K562 (cell line): ENCODE measurements at regions not wholly inside any gene's neighbourhood (a gene's known extent, or its start where the extent isn't known, plus 50 kb on each side); places are given as distances from the start of the nearest gene placed in this dataset.
"Not testable (repeated sequence)": the region's sequence is repeated elsewhere in the genome, so short reads cannot be mapped to it uniquely, and the experiment has no call there.

ENCODE experiments used
- ATAC-seq: fragments of 200-7000 bp; cut with Tn5 transposase; 3 replicates; pipeline ENCODE4 v1.9.1; 2020; ENCODE audit warnings: moderate library complexity
- BruUV-seq: library from RNA; stranded (reverse); fragments of 400-500 nt; replicated peaks from 2 replicates; lab custom pipeline; 2021; lab: Mats Ljungman, UMichigan
- CTCF ChIA-PET: fragments of 300-600 bp; formaldehyde crosslinking; extraction: SDS; loops from one replicate; lab custom pipeline; 2021; ENCODE audit warnings: low intra/inter-chr PET ratio; lab: Yijun Ruan, JAX
- POLR2A ChIA-PET: fragments of 300-600, 350-650 bp; sonication (Branson Sonifier 250); formaldehyde crosslinking; extraction: SDS; loops from one replicate; lab custom pipeline; 2021; ENCODE audit warnings: antibody characterized with exemption, inconsistent platforms; lab: Yijun Ruan, JAX
- DNase-seq, 4 experiments: peaks; one replicate each; pipeline versions ENCODE4 v3.0.0 to v3.0.0-alpha.2; 2011 to 2018; ENCODE audit warnings: low spot score in 3 of 4, mixed read lengths in 3 of 4; ENCODE audit errors: extremely low read depth in 1 of 4
- FAIRE-seq: peaks from 2 replicates; lab custom pipeline; 2011; peaks lifted over from hg19 to GRCh38; lab: Jason Lieb, UNC
- H2AFZ ChIP-seq: 2 replicates; pipeline ENCODE4 v1.6.0; 2011; ENCODE audit warnings: low read depth, low read length, control low read depth, inconsistent platforms
- H3K27ac ChIP-seq: fragments of 200-600 bp; 3 replicates; pipeline ENCODE4 v1.8.0; 2011; ENCODE audit warnings: low read depth, mild to moderate bottlenecking, control low read depth, inconsistent platforms, low read length, moderate library complexity, mixed read lengths; ENCODE audit errors: extremely low read depth
- H3K27me3 ChIP-seq, 2 experiments: fragments of 300-600 bp in 1 of 2; 2 replicates in 1 of 2; 3 replicates in 1 of 2; pipeline versions ENCODE4 v1.6.0 to v1.8.0; 2011; ENCODE audit warnings: inconsistent platforms in 2 of 2, low read length in 2 of 2, mild to moderate bottlenecking in 1 of 2, mixed read lengths in 1 of 2, moderate library complexity in 1 of 2; ENCODE audit not compliant: control insufficient read depth in 2 of 2, insufficient read depth in 2 of 2
- H3K36me3 ChIP-seq: fragments of 300-600 bp; 3 replicates; pipeline ENCODE4 v1.8.0; 2011; ENCODE audit warnings: mild to moderate bottlenecking, low read length, inconsistent platforms; ENCODE audit not compliant: control insufficient read depth, insufficient read depth
- H3K4me1 ChIP-seq, 2 experiments: fragments of 200-600 bp in 1 of 2; replicated peaks in 1 of 2; 2 replicates in 1 of 2; 3 replicates in 1 of 2; pipeline versions ENCODE4 v1.5.1 to v1.8.0; 2011; ENCODE audit warnings: inconsistent platforms in 2 of 2, low read length in 2 of 2, mild to moderate bottlenecking in 1 of 2, mixed read lengths in 1 of 2, moderate library complexity in 1 of 2; ENCODE audit not compliant: control insufficient read depth in 2 of 2, insufficient read depth in 2 of 2
- H3K4me2 ChIP-seq: 2 replicates; pipeline ENCODE4 v1.6.1; 2011; ENCODE audit warnings: low read length, control low read depth, inconsistent platforms, mixed read lengths; ENCODE audit not compliant: insufficient read depth
- H3K4me3 ChIP-seq: fragments of 200-600 bp; sonication (generic), shearing (Covaris generic); 2 replicates; pipeline ENCODE4 v1.5.1; 2016; ENCODE audit warnings: control low read depth, inconsistent platforms
- H3K79me2 ChIP-seq: fragments of 200-600 bp; 3 replicates; pipeline ENCODE4 v1.8.0; 2011; ENCODE audit warnings: low read length, inconsistent platforms; ENCODE audit not compliant: control insufficient read depth, insufficient read depth
- H3K9ac ChIP-seq, 2 experiments: 2 replicates each; pipeline versions ENCODE4 v1.6.0 to v1.6.1; 2011; ENCODE audit warnings: low read depth in 2 of 2, low read length in 2 of 2, control low read depth in 1 of 2, inconsistent platforms in 1 of 2, mild to moderate bottlenecking in 1 of 2, mixed read lengths in 1 of 2; ENCODE audit not compliant: insufficient read depth in 1 of 2
- H3K9me1 ChIP-seq: one replicate; pipeline ENCODE4 v1.6.0; 2011; ENCODE audit warnings: inconsistent platforms, mild to moderate bottlenecking, low read length, moderate library complexity; ENCODE audit not compliant: control insufficient read depth, insufficient read depth
- H3K9me3 ChIP-seq: replicated peaks from 2 replicates; pipeline ENCODE4 v1.5.1; 2011; ENCODE audit warnings: low read depth, low read length, inconsistent platforms; ENCODE audit not compliant: control insufficient read depth, insufficient read depth
- H4K20me1 ChIP-seq: replicated peaks from 2 replicates; pipeline ENCODE4 v1.6.1; 2011; ENCODE audit warnings: low read length, inconsistent platforms, mixed read lengths; ENCODE audit not compliant: control insufficient read depth, insufficient read depth
- WGBS: fragments of 100-300 bp; shearing (Covaris generic); methylation state at CpG from one replicate; pipeline ENCODE4 v1.1.6; 2016; ENCODE audit warnings: low coverage, mixed read lengths; ENCODE audit not compliant: insufficient coverage; ENCODE audit errors: missing lambda C conversion rate; 5-methylcytosine and 5-hydroxymethylcytosine counted together
- in situ Hi-C: fragments of 300-500 bp; cut with MboI; formaldehyde crosslinking; loops from 4 replicates; pipeline ENCODE4 v1.15.0; 2018; ENCODE audit warnings: inconsistent platforms, mixed read lengths
- intact Hi-C: fragments of 100-400 bp; cut with micrococcal nuclease; formaldehyde crosslinking; loops from 2 replicates; pipeline ENCODE4 v1.14.2; 2022

GRCh38 chr21:8251701-8252100 lies 2269.7 kb upstream of the TPTE start:
- H3K9ac ChIP-seq, FAIRE-seq, CTCF ChIA-PET, DNase-seq, H3K4me2 ChIP-seq, BruUV-seq, H3K4me3 ChIP-seq, H3K9me1 ChIP-seq, in situ Hi-C loops, intact Hi-C loops, H3K27me3 ChIP-seq, ATAC-seq, POLR2A ChIA-PET, H3K36me3 ChIP-seq, H4K20me1 ChIP-seq, H3K9me3 ChIP-seq, H2AFZ ChIP-seq, H3K27ac ChIP-seq, H3K79me2 ChIP-seq, H3K4me1 ChIP-seq: not testable (repeated sequence)
- WGBS = no CpG with 5 or more reads among the region's 64 CpGs

DNA sequence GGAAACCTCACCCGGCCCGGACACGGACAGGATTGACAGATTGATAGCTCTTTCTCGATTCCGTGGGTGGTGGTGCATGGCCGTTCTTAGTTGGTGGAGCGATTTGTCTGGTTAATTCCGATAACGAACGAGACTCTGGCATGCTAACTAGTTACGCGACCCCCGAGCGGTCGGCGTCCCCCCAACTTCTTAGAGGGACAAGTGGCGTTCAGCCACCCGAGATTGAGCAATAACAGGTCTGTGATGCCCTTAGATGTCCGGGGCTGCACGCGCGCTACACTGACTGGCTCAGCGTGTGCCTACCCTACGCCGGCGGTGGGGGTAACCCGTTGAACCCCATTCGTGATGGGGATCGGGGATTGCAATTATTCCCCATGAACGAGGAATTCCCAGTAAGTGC lies 2266.3 kb upstream of the TPTE start:
- BruUV-seq, CTCF ChIA-PET: not testable (repeated sequence)

DNA sequence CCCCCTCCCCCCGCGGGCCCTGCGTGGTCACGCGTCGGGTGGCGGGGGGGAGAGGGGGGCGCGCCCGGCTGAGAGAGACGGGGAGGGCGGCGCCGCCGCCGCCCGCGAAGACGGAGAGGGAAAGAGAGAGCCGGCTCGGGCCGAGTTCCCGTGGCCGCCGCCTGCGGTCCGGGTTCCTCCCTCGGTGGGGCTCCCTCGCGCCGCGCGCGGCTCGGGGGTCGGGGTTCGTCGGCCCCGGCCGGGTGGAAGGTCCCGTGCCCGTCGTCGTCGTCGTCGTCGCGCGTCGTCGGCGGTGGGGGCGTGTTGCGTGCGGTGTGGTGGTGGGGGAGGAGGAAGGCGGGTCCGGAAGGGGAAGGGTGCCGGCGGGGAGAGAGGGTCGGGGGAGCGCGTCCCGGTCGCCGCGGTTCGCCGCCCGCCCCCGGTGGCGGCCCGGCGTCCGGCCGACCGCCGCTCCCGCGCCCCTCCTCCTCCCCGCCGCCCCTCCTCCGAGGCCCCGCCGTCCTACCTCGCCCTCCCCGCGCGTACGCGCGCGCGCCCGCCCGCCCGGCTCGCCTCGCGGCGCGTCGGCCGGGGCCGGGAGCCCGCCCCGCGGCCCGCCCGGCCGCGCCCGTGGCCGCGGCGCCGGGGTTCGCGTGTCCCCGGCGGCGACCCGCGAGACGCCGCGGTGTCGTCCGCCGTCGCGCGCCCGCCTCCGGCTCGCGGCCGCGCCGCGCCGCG lies 2264.1 kb upstream of the TPTE start:
- FAIRE-seq, H3K9me3 ChIP-seq, H3K4me1 ChIP-seq, H3K9me1 ChIP-seq, intact Hi-C loops, CTCF ChIA-PET, in situ Hi-C loops, H3K79me2 ChIP-seq, H3K4me2 ChIP-seq, POLR2A ChIA-PET, H3K27ac ChIP-seq, H3K9ac ChIP-seq, BruUV-seq, H4K20me1 ChIP-seq, H3K27me3 ChIP-seq, H3K4me3 ChIP-seq, H3K36me3 ChIP-seq, H2AFZ ChIP-seq, ATAC-seq: not testable (repeated sequence)
- peak in 1 of 4 experiments; percentile 5 for DNase-seq
- no CpG with 5 or more reads among the region's 143 CpGs for WGBS

More for the DNA sequence above, 2266.3 kb upstream of the TPTE start:
- H3K4me2 ChIP-seq, H3K4me3 ChIP-seq, H3K79me2 ChIP-seq, FAIRE-seq, H3K27me3 ChIP-seq, H3K27ac ChIP-seq, H2AFZ ChIP-seq, intact Hi-C loops, H3K9me1 ChIP-seq, H3K9me3 ChIP-seq, H4K20me1 ChIP-seq, ATAC-seq, in situ Hi-C loops, POLR2A ChIA-PET, H3K4me1 ChIP-seq, H3K36me3 ChIP-seq, H3K9ac ChIP-seq, DNase-seq: not testable (repeated sequence)
- no CpG with 5 or more reads among the region's 30 CpGs for WGBS

DNA sequence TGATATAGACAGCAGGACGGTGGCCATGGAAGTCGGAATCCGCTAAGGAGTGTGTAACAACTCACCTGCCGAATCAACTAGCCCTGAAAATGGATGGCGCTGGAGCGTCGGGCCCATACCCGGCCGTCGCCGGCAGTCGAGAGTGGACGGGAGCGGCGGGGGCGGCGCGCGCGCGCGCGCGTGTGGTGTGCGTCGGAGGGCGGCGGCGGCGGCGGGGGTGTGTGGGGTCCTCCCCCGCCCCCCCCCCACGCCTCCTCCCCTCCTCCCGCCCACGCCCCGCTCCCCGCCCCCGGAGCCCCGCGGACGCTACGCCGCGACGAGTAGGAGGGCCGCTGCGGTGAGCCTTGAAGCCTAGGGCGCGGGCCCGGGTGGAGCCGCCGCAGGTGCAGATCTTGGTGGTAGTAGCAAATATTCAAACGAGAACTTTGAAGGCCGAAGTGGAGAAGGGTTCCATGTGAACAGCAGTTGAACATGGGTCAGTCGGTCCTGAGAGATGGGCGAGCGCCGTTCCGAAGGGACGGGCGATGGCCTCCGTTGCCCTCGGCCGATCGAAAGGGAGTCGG lies 2261.2 kb upstream of the TPTE start:
- ATAC-seq = peak; percentile 79
- H3K27me3 ChIP-seq, BruUV-seq, in situ Hi-C loops, H3K9me1 ChIP-seq, intact Hi-C loops, FAIRE-seq, H3K4me2 ChIP-seq, H3K4me3 ChIP-seq, H3K9me3 ChIP-seq, H3K9ac ChIP-seq, H2AFZ ChIP-seq, CTCF ChIA-PET, H3K27ac ChIP-seq, H3K4me1 ChIP-seq, DNase-seq, H3K79me2 ChIP-seq, H4K20me1 ChIP-seq, H3K36me3 ChIP-seq, POLR2A ChIA-PET: not testable (repeated sequence)
- no CpG with 5 or more reads among the region's 66 CpGs for WGBS
